ENCODE measurements at regions not wholly inside any gene's neighbourhood (a gene's known extent, or its start where the extent isn't known, plus 50 kb on each side); places are given as distances from the start of the nearest gene placed in this dataset.

DNA sequence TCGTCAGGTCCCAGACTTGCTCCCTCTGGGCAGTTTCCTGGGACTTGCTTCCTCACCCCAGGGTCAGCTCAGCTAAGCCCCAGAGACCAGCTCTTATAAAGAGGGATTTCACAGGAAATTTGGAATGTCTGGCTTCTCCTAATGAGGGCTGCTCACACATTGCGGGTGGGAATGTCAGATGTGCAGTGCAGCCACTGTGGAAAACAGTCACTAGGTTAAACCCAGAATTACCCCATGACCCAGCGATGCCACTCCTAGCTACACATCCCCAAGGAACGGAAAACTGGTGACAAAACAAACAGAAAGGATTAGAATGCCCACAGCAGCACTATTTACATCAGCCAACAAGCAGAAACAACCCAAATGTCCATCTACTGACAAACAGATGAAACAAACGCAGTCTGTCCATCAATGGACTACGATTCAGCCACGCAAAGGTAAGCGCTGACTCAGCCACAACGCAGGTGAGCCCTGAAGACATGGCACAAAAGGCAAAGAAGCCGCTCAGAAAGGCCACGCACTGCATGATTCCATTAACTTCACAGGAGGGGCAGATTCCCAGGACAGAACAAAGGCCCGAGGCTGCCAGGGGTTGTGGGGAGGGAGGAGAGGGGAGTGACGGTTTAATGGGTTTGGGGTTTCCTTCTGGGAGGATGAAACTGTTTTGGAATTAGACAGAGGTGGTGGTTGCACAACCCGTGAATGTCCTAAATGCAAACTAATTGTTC lies 63.0 kb downstream of the NCOR2 start:
- DNase-seq, result no peak

DNA sequence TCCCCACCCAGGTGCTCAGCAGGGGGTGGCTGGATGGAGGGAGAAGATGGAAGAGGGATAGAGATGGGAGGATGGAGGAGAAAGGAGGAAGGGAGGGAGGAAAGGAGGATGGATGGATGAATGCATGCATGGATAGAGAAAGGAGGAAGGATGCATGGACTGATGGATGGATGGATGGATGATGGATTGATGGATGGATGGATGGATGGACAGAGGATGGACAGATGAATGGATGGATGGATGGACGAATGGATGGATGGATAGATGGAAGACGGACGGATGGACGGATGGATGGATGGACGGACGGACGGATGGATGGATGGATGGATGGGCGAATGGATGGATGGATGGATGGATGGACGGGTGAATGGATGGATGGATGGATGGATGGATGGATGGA lies 64.1 kb downstream of the NCOR2 start:
- DNase-seq, result no peak

DNA sequence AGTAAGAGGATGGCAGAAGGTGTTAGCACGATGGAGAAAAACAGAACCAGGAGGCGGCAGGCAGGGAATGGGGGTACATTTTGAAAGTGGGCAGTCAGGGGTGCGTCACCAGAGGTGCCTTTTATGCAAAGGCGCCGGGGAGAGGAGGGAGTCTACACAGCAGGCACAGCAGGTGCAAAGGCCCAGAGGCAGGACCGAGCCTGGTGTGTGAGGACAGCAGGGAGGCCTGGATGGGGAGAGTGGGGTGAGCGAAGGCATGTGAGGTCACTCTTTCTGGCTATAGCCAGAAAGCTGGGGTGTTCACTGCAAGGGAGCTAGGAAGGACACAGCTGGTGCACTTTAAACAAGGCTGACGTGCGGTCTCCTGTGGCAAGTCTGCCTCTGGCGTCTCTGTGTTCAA lies 65.0 kb downstream of the NCOR2 start:
- DNase-seq, result no peak

DNA sequence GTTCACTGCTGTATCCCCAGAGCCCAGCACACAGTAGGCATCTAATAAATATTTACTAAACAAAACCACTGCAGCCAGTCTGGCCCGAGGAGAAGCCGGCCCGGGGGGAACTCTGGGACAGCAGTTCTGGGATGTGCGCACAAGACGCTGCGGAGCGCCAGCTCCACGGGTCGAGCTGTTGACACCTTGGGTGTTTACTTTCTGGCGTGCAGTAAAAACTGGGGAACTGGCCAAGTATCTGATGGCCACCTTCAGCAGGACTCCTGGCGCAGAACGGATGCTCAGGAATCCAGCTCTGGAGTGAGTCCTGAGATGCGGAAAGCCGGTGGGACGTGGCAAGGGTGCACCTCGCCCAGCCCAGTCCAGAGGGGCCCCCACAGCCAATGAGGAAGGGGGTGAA lies 65.6 kb downstream of the NCOR2 start:
- DNase-seq, result no peak

DNA sequence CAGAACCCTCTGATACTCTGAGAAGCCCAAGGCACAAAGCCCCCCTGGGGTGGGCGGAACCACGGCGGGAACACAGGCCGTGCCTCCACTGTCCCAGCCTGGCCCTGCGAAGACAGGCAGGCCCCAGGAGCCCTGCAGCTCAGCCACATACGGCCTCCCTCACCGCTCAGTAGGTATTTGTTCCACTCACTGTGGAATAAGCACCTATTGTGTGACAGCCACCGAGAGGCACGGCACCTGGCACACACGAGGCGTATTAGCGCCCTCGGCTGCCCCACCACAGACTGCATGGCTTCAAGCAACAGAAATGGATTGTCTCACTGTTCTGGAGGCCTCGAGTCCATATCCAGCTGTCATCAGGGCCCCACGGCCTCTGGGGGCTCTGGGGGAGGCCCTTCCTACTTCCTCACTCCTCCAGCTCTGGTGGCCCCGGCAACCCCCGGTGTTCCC lies 66.3 kb downstream of the NCOR2 start:
- DNase-seq, result no peak

DNA sequence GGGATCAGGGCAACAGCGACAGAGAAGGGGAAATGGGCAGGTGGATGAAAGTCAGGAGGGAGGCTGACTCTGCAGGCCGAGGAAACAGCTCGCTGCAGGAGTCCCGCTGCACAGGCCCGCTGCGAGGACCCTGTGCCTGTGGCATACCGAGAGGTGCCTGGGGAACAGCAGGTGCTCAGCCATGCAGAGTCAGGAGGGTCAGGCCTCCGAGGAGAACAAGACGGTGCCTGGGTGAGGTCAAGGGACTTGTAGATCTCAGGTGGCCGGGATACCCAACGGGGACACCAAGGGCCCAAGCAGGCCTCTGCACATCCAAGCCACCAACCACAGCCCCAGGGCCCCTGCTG lies 67.5 kb downstream of the NCOR2 start:
- no peak for DNase-seq

DNA sequence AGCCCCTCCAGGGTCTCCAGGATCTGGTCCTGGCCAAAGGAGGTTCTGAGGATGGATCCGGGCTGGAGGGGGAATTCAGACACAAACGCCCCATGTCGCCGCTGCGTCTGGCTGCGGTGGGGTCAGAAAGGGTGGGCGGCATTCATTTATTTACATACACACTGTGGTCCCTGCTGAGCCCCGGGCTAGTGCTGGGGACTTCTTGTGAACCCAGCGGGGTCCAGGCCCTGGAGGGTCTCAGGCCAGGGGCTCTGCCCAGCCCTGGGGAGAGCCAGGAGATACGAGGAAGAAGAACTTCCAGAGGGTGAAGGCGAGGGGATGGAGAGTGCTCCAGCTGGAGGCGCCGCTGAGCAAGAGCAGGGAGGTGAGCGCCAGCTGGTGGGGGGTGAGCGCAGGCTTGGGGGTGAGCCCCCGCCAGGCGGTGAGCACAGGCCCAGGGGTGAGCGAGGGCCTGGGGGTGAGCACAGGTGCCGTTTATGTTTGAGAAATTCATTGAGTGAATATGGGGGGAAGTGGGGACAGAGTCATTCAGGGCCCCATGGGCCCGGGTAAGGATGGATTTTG lies 68.1 kb downstream of the NCOR2 start:
- no peak for DNase-seq

DNA sequence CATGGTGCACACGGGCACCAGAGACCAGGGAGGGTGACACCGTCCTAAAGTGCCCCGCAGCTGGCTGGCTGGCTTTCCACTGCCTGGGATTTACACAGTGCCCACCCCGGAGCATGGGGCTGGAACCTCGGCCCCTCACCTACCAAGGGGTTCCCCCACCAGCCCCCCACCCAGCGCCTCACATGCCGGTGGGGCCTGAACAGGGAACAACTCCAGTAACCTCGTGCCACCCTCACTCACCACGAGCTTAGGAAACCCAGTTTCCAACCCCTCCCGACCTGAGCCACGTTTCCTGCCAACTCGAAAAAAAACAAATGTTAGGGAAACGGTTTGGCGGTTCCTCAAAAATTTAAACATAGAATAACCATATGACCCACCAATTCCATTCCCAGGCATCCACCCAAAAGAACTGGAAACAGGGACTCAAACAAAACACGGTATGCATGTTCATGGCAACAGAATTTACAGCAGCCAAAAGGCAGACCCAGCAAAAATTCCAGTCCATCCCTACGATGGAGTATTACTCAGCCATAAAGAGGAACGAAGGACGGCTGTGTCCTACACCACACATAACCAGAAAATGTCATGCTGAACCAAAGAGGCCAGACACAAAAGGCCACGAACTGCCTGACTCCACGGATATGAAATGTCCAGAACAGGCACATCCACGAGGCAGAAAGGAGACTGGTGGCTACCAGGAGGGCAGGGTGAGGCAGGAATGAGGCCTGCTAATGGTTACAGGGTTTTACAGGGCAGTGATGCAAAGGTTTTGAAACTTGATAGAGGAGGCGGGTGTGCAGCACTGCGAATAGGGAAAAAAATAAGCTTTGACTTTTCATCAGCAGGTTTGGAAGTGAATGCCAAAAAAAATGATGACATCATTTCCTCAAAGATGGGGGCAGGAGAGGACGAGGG lies 68.9 kb downstream of the NCOR2 start:
- DNase-seq, result no peak

DNA sequence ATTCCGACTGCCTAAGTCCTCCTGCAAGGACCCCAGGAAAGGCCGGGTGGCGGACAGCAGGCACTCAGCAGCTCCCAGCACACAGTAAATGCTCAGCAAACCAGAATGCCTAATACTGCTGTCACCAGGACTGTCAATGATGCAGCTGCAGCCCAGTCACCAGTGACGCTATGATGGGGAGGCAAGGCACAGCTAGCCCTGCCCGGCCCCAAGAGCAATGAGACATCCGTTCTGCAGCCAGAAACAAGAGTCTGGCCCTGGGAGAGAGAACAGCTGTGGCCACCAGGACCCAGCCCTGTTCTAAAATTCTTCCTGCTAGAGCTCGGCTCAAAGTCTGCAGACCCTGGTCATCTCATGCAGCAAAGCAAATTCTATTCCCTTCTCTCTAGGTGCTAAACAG lies 69.8 kb downstream of the NCOR2 start:
- DNase-seq, result no peak

DNA sequence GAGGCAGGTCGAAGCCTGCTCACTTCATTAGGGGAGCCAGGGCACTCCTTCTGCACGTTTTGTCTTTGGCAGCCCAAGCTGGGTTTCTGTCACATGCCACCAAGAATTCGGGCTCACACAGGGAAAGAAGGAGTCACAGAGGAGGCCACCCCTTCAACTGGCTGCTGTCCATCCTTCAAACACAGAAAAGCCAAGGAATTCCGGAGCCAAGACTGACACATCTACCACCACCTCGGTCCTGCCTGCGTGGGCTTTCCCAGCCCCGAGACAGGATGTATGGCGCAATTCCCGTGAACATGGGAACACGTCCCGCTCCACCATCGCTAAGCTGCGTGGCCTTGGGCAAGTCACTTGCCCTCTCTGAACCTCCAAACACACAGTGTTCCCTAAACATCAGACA lies 70.4 kb downstream of the NCOR2 start:
- DNase-seq, result no peak

DNA sequence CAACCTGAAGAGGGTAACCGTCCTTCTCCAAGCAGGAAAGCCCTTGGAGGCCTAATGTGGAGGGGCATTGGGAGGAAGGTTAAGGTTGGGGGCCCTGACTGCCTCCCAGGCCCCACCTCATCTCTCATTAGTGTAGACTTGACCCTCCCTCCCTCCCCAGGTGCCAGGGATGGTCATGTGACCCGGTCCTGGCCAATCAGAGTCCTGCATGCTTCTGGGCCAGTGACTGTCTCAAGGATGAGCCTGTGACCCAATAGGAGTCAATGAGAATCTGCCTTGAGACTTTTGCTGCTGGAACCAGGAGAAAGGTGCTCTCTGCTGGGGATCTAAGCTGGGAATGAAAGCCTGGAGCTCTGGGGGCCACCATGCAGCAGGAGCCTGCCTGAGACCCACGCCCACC lies 70.8 kb downstream of the NCOR2 start:
- DNase-seq, result no peak

DNA sequence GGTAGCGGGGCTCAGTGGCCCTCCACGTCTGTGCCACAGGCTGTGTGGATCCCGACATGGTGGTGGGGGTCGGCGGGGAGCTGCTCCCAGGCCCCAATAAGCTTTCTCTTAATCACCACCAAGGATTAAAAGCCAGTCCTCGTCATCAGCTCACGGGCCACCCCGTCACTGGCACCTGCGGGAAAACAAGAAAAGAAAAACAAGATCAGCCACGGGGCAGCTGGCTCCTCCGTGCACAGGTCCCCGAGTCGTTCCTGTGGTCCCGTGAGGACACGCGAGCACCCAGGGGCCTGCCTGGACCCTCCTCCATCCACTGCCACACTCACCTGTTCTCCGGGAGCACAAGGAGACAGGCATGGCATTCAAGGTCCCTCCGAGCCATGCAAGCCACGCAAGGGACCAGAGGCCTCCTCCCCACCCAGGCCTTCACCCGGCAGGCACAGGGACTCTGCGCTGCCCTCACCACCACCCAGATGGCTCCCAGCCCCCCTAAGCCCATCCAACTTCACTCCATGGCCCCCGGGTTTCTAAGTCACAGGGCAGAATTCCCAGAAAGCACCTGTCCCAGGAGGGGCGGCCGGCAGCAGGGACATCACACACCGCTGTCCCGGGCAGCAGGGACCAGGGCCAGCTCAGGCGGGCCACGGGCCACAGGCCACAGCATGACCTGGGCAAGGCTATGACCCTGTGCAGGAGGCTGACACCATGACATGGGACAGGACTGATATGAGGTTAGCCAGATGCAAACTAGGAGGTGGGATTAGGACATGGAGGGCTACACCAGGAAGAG lies 72.0 kb downstream of the NCOR2 start:
- DNase-seq, result no peak

DNA sequence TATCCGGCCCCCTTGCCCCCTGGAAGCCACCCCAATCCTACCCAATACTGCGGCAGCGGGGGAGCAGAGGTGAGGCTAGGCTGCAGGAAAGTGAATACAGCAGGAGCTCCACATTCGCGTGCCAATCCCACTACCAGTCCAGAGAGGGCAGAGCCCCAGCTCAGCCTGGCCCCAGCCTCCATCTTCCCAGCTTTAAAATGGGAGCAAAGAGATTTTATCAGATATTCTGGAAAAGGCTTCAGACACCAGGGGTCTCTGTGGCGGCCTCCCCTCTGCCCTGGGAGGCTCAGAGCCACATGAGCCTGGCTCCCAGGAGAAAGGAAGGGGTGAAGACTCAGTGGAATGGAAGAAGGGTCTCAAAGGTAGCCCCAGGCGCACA lies 72.7 kb downstream of the NCOR2 start:
- no peak for DNase-seq

DNA sequence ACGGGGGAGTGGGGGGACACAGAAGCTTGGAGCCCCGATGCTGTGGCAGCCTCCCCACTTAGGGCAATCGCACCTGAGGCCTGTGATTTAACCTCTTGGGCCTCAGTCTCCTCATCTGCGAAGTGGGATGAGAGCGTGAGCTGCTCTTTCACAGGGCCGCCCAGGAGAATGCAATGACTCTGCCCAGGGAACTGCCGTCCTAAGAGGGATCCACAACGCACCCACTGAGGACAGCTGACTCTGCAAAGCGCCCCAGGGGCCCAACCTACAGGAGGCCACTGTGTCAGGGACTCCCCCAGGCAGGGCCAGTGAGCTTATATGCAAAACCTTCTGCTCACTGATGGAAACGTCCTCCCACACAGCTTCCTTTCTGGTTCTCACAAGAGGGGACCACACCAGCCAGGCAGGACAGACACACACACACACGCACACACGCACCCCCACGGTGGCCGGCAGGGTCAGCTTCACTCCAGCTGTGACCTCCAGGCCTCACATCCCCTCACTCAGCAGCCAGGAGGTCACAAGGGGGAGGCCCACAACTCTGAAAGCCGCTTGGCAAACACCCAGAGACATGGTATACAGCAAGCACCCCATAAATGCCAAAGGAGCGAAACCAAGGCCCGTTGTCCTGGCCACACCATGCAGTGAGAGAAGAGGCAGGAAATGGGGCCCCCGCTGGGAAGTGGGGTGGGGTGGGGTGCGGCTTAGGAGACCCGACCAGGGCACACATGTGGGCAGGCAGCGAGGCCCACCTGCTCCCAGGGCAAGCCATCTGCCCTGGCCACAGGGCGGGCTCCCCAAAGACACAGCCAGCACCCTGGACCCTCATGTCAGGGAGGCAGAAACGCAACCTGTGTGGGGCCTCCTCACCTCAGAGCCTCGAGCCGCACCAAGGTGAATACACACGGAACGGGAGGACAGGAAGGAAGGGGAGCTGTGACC lies 73.3 kb downstream of the NCOR2 start:
- no peak for DNase-seq

DNA sequence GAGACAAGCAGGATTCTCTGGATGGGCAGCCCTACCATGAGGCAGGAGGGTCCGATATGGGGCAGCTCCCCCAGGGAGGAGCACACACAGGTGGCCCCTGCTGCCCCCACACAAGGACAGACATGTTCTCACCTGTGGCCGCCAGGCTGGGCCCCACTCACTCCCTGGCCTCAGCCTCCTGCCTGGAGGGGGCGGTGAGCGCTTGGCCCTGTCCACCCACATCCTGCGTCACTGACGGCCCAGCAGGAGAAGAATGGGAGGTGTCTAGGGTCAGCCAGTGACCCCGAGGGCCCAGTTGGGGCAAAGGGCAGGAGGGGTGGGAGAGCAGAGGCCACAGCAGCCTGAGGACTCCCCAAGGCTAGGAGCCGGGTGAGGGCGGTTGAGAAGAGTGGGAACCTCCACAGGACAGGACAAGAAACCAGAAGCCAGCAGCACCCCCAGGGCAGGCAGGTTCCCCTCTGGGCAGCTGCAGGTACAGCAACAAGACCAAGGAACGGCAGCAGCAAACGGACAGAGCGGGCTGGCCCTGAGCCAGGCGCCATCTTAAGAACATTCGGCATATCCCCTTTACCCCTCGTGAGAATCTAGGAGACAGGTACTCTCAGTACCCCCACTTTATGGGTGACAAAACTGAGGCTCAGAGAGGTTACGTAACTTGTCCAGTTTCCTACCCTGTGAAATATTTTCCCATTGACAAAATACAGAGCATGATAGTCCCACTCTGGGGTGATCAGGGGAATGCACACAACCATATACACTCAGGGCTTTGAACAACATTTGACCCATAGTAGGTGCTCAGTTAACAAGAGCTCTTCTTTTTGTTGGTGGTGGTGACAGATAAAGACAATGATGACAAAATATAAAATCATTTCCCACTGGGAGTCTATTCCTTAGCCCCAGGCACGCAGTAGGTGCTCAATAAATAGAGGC lies 74.3 kb downstream of the NCOR2 start:
- DNase-seq, result no peak

DNA sequence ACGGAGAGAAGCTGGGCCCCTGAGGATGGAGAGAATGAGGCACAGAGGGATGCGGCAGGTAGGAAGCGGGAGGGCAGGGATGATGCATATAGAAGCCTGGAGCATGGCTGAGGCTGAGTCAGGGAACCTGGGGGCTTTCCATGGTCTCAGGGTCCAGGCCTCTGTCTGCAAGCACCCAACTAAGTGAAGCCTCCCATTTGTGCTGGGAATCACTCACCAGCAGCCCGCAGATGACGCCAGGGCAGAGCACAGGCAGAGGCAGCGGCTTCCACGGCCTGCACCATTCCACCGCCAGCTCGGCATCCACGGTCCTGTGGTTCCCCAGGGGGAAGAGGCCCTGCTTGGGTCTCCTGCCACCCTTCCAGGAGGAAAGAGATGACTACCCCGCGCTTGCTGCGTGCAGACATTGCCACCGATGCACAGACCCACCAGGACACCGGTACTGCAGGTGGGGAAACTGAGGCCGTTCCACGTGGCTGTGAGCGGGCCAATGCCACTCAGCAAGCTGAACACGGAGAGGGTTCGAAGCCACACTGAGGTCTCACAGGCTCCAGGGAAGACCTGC lies 75.5 kb downstream of the NCOR2 start:
- DNase-seq, result no peak

DNA sequence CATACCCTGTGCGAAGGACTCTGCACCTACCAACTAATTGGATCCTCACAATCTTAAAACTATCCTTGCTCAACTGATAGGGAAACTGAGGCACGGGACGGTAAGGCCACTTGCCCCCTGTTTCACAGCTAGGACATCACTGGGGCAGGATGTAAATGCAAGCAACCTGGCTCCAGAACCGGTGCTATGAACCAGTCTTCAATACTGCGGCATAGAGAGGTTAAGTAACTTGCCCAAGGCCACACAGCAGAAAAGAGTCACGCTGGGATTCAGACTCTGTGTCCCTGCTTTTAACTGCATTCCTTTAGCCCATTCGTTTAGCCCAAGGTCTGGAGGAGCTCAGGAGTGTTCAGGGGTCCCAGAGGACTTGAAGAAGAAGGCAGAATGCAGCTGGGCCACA lies 76.1 kb downstream of the NCOR2 start:
- DNase-seq, result no peak

DNA sequence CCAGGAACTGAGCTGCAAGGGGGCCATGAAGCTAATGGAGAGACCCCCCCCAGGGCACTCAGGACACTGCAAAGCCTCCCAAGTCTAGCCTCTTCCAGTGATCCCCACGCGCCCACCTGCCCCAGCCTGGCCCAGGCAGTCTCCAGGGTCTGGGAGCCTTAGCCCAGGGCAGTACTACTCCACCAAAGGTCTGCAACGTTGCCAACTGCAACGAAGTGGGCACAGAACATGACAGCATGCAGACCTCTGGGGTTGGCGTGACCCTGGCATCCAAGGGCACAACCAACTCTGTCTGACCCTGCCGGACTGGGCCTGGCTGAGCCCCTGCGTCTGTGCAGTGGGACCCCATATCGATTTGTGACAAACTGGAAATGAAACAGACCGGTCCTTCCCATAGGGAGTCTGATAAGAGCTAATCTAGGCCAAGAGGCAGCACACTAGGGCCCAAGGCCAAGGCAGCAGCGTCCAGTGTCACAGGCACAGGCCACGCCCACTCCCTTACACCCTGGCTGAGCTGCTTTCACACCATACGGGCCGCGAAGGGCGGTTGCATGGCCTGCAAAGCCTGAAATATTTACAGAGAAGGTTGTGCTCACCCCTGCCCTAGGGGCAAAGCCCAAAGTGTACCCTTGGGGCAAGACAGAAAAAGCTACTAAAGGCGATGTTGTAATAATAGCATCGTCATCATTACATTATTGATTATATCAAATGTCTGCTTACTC lies 76.7 kb downstream of the NCOR2 start:
- DNase-seq, result no peak

DNA sequence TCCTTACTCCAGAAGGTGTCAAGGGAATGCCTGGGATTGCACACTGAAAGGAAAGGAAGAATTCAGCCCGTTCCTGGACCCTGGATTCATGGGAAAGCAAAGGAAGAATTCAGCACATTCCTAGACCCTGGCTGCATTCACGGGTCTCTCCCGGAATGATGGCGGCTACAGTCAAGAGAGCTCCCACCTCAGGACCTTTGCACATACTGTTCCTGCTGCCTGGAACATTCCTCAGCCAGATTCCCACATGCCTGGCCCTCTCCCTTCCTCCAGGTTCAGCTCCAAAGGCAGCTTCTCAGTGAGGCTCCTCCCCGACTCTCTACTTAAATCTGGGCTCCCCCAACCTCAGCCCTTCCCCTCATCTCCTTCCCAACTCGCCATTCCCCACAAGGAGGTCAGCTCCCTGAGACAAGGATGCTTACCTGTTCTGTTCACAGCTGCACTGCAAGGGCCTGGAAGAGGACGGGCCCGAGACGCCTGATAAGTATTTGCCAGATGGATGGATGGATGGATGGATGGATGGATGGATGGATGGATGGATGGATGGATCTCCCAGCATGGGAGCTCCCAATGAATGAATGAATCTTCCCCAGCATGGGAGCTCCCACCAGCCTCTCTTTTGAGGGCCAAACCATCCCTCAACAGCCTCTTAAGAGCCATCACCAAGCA lies 77.4 kb downstream of the NCOR2 start:
- no peak for DNase-seq

Data from left kidney (tissue), 1 donor.